Fibroblast of the conjunctiva (primary cell): ENCODE measurements at regions not wholly inside any gene's neighbourhood (a gene's known extent, or its start where the extent isn't known, plus 50 kb on each side); places are given as distances from the start of the nearest gene placed in this dataset.
"Not testable (repeated sequence)": the region's sequence is repeated elsewhere in the genome, so short reads cannot be mapped to it uniquely, and the experiment has no call there.

Experiments used
- DNase-seq: peaks from one replicate; pipeline ENCODE4 v3.0.0-alpha.2; 2010; ENCODE audit warnings: low read depth

DNA sequence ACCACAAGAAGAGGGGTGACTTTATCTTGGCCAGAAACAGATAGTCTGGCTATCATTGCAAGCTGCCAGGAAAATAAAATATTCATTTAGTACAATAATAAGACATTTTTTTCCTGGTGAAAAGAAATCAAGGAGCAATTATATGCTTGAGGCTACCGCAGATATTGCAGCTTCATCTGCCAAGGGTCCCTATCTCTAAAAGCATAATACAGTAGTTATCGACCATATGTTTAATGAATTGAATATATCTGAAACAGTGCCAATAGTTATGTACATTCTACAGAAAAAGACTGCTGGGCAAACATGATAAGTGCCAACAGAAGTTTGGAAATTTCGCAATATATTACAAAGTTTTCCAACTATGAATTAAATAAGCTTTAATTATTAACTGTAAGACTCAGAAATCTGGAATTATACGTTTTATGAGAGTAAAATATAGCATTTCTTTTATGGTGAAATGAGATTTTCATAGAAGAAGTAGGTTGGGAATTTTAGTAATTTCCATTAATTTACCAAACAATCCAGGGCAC lies 561.1 kb upstream of the ZP4 start:
- DNase-seq: no peak

DNA sequence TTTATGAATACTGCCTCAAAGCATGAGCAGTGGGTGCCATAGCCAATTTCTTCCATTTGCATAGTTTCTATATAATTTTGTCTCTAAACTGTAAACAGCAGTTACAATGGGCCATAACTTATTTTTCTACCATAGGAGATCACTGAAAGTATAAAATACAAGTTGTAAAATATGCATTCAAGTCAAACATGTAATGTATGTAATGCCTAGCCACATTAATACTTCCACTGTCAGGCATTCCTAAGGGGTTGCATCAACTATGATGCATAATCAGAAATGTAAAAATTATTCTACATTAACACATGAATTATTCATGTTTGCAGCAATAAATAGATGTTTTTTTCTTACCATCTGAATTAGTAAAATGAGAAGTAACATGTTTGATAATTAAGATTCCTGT lies 560.3 kb upstream of the ZP4 start:
- no peak for DNase-seq

DNA sequence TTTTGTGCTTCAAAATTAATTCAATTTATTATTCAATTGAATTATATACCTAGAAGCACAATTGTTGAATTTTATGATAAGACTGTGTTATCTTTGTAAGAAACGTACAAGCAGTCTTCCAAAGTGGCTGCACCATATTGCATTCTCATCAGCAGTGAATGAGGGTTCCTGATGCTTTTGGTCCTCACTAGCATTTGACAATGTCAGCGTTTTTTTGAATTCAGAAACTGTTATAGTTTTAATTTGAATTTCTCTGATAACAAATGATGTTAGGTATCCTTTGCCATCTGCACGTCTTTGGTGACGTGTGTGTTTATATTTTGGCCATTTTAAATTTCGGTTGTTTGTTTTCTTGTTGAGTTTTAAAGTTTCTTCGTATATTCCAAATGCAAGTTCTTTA lies 553.0 kb upstream of the ZP4 start:
- DNase-seq: no peak

DNA sequence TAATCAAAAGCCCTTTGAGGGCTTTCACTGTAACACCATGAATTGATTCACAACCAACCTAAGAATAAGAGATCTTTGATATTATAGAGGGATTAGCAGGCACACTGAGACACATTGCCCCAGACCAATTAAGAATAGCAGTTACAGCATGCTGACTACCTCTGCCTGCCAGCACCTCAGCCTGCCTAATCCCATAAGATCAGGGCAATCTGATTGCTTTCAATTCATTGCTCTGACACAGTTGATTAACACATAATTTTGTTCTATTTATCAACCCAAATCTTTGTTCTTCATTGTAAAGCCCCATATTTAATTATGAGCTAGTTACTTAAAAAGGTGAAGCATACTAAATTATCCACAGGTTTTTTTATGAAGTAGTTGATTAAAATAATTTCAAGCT lies 548.8 kb upstream of the ZP4 start:
- DNase-seq: no peak

DNA sequence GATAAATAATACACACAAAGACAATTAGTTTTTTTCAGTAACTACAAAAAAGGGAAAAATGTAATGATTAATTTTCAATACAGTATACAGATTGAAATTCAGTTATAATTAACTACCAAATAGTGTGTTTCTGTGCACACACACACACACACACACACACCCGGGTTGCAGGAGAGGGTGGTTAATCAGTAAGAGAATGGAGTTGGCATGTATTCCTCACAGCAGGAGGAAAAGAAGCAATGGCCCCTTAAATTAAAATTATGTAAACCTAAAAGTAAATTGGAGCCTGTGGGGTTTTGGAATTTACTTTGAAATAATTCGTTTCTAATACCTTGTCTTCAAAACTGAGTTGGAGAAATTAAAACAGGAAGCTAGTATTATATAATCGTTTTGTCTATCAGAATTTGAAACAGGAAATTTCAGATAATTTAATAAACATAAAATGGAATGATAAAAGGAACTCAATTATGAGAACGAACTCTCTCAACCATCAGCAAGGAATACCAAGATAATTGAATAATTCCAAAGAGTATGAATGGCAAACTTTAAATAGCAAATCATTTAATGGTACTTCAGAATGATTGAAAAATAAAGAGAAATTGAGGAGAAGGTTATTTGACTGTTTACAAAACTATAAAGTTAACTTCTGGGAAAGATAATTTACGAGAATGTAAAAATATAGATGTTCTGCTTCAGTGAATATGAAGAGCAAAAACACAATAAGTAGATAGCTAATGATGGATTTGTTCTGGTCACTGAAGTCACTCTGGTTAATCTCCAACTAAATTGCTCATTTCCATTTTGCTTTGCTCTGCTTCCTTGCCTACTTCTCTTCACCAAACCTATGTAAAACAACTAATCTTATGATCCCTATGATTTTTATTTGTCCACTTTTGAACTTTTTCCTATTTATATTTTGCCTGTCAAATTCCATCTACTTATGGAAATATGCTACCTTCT lies 547.9 kb upstream of the ZP4 start:
- no peak for DNase-seq

DNA sequence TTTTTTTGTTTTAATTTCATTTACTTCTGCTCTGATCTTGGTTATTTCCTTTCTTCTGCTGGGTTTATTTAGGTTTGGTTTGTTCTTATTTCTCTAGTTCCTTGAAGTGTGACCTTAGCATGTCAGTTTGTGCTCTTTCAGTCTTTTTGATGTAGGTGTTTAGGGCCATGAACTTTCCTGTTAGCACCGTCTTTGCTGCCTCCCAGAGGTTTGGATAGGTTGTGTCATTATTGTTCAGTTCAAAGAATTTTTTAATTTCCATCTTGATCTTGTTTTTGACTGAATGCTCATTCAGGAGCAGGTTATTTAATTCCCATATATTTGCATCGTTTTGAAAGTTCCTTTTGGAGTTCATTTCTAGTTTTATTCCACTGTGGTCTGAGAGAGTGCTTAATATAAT lies 539.0 kb upstream of the ZP4 start:
- not testable (repeated sequence) for DNase-seq

DNA sequence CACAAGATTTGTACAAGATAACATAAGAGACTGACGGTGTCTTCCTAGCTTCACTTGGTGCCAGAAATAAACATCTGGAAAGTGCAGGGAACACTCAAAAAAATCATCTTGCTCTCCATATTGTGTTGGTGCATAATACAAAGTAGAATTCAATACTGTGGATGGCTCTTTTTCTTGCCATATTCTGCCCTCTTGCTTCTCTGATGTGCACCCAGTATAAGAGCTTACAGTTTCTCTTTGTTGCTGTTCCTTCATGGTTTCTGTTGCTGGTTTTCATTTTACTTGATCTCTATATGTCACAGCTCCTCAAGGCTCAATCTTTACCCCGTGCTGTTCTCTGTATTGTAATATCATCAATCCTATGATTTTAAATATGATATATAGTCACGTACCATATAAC lies 528.5 kb upstream of the ZP4 start:
- DNase-seq: no peak

DNA sequence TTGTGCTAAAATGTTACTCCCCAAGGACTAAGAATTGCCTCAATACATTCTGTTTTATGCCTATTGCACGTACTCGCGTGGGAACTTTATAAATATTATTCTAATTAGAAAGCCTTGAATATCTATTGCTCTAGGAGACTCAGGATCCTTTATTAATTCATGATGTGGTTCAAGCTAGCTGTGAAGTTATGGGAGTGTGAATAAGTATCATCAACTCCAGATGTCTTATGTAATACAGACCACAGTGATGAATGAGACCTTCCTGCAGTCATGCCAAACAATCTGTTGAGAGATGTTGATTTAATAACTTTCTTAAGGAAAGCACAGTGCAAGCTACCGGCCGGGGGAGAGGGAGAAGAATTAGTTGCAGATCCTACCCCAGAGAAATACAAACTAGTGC lies 519.2 kb upstream of the ZP4 start:
- DNase-seq: peak; percentile 55

DNA sequence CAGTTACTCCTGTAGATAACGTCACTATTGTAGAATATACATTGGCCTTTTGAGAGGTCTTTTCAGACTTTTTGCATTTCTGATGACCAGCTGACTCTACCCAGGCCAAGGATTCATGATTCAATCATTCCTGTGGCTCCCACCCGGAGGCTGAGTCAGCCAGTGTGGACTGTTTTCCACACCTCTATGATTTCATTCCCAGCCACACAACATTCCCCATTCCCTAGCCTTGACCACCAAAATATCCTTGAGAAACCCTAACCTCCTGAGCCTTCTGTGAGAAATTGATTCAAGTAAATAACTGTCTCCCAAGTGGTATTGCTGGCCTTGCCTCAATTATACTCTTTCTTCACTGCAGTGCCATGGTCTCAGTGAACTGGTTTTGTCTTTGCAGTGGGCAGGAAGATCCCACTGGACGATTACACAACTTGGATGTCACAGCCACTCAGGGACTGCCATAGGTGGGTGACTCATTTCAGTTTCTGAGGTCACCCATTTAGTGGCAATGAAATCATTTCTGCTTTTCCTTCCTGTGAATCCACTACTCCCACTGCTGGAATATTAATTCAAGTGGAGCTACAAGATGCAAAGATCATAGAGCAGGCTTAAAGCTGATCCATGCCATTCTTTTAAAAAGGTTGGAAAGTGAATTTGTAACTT lies 518.6 kb upstream of the ZP4 start:
- DNase-seq: peak; percentile 24

DNA sequence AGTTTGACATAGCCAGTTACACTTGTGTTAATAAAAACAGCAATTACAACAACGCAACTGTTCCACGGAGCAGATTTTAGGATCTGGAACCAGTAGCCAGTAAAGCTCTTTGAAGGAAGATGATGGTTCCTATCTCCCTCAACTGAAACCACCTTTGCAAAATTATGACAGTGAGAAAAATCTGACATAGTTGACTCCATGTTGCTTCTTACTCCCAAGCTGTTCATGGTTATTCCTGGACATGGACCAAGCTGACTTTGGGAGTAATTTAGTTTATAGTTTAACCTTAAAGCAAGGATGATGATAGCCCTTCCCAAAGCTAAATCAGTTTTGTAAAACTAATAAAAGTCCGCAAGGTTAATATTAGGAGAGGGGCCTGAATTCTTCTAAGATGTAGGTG lies 518.0 kb upstream of the ZP4 start:
- DNase-seq: no peak

DNA sequence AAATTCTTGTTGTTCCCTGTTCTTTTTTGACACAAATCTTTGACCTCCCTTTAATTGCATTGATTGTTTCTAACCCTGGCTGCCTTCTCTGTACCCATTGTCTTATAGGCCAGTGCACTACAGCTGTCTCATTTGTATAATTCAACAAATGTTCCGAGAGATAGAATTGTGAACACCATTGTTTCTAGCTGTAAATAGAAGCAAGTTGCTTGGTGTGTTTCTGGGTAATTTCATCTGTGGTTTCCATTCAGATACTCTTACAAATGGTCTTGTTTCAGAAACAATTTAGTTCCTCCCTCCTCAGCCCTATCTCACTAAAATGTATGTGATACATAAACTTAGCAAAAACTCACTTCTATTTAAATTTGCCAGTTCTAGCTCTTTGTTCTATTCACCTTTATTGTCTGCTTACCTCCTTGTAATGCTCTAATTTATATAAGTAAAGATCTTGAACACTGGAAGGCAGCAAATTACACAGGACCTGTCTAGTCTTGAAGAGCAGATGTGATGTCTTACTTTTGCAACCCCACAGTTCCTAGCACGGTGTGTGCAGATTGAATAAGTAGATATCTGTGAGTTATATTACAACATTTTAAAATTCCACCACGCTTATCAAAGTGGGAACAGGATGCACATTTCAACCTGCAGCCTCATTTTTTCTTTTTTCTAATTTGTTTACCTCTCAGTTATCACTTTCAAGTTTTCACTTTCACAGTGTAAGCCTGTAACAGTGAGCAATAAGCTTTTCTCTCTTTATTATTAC lies 515.6 kb upstream of the ZP4 start:
- no peak for DNase-seq

DNA sequence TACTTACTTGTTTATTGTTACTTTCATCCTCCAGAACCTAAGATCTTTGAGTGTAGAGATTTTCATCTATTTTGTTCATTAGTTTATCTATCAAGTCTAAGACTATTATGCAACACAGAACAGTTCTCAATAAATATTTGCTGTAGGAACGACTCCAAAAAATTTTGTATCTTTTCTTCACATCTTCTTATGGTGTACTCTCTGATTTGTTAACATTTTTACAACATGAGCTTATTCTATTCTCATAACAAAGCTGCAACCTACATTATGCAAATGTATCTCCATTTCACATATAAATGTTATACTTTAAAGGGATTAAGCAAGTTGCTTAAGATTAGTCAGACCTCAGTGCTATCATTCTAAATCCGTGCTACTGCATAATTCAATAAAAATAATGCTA lies 514.2 kb upstream of the ZP4 start:
- no peak for DNase-seq

DNA sequence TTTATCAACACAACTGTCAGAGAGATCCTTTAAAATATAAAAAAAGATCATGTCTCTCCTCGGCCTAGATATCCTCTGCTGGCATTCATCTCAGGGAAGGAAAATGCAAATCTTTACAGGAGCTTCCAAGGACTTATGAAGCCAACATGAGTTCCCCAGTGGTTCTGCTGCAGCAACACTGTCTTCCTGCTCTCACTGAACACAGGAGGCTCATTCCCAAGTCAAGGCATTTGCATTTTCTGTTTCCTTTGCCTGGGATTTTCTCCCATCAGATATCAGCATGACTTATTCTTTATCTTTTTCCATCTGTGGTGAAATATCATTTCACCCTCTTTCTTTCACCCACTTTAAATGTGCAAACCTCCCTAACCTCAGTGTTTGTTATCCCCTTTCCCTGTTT lies 513.8 kb upstream of the ZP4 start:
- no peak for DNase-seq

DNA sequence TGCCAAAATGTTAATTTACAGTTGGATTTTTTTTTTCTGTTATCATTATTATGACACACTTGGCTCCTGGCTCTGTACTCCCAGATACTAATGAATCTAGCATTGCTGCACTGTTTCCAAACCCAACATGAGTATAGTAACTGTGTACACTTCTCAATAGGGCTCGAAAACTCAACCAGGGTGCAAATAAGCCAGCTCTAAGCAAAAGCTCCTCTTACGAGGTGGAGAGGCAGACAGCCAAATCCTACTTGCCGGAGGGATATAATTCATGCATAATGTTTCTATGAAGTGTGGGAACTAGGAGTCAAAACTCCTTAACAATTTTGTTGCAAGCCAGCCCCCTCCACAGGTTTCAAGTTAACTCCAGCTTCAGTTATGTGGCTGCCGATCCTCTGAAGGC lies 510.4 kb upstream of the ZP4 start:
- peak; percentile 1 for DNase-seq

DNA sequence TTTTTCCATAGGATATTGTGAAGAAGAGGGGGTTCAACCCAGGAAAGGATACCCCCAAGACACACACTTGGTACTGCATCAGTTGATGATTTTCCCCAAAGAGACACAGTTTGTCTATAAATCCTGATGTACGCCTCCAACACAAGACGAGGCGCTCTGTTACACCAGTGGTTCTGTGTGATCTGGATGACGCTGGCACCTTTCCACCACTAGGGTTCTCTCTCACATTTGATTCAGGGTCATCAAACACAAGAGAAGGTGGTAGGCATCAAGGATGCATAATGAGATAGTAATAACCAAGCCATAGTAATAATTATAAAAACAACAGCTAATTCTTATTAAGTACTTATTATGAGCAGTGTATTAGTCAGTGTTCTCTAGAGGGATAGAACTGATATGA lies 508.8 kb upstream of the ZP4 start:
- DNase-seq: no peak

DNA sequence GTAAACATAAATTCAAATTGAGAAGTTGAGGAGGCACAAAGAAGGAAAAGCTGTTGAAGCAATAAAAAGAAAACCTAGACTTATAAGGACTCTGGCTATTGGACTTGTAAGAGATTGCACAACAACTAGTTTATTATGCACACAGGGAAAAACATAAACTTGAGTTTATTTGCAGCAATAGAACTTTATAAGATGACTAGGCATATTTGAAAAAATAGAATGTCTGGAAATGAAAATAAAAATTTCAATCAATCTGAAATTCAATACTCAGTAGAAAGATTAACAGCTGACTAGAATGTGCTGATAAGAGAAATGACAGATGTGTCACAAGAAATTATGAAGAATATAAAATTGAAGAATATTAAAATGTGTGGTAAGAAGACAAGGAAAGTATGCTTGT lies 505.4 kb upstream of the ZP4 start:
- no peak for DNase-seq

DNA sequence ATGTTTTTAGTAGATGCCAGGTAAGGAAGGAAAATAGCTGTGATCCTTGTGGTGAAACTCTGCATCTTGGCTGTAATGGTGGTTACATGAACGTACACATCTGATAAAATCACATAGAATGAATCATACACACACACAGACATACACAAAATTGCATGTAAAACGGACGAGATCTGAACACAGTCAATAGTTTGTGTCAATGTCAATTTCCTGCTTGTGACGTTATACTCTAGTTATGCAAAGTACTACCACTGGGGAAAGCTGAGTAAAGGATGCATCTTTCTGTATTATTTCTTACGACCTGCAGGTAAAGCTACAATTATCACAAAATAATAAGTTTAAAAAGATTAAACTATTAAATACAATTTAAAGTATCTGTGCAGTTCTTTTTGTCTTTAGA lies 493.7 kb upstream of the ZP4 start:
- no peak for DNase-seq

DNA sequence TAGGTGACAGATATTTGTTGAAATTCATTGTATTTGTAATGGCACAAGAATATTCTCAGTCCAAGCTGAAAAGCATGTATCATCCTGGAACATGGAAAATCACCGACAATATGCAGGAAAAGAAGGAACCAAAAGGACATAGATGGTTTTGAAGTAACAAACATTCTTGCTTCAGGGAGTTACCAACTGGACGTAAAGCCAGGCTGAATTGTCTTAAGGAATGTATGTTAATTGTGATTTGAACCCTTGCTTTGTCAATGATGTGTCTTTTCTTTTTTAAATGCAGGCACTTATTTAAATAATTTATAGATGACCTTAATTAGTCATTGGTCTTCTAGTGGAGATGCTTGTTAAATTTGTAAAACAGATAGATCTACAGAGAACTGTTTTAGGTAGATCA lies 489.4 kb upstream of the ZP4 start:
- DNase-seq: no peak

DNA sequence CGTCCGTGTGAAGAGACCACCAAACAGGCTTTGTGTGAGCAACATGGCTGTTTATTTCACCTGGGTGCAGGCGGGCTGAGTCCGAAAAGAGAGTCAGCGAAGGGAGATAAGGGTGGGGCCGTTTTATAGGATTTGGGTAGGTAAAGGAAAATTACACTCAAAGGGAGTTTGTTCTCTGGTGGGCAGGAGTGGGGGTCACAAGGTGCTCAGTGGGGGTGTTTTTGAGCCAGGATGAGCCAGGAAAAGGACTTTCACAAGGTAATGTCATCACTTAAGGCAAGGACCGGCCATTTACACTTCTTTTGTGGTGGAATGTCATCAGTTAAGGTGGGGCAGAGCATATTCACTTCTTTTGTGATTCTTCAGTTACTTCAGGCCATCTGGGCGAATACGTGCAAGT lies 488.7 kb upstream of the ZP4 start:
- DNase-seq: not testable (repeated sequence)

DNA sequence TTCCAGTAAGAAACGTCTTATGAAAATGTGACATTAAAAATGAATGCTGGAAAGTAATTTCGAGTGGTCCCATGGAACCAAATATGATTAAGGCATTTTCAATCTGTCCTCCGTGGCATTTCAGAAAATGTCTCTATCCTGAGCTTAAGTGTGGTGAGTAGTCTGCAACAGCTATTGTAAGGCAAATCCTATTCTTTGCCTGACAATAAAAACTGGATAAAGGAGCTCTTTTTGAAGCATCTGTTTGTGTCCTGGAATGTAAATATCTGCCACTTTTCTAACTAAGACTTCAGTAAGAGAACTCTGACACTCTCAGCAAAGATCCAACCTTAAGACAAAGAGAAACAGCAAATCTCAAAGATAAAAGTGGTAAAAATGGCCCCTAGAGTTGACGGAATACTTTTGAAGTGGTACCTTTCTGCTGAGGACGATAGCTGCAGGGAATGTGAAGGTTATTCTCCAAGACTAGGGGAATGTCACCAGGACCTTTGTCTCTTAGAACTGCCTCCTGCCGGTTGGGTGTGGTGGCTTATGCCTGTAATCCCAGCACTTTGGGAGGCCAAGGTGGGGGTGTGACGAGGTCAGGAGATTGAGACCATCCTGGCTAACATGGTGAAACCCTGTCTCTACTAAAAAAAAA lies 486.7 kb upstream of the ZP4 start:
- no peak for DNase-seq

DNA sequence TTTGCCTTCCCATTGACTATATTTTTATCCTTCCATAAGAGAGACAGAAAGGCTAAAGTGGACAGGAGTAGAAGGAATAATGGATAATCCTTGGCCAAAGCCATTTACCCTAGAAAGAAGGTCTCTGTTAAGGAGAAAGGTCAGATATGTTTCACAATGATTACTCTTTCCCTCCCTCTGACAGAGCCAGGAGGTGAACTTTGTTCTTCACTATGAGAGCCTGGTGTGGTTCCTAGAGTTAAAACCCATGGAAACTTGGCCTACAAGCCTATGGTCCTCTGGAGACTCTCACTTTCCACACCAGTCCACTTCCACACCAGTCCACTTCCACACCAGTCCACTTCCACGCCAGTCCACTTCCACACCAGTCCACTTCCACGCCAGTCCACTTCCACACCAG lies 479.9 kb upstream of the ZP4 start:
- DNase-seq: no peak

DNA sequence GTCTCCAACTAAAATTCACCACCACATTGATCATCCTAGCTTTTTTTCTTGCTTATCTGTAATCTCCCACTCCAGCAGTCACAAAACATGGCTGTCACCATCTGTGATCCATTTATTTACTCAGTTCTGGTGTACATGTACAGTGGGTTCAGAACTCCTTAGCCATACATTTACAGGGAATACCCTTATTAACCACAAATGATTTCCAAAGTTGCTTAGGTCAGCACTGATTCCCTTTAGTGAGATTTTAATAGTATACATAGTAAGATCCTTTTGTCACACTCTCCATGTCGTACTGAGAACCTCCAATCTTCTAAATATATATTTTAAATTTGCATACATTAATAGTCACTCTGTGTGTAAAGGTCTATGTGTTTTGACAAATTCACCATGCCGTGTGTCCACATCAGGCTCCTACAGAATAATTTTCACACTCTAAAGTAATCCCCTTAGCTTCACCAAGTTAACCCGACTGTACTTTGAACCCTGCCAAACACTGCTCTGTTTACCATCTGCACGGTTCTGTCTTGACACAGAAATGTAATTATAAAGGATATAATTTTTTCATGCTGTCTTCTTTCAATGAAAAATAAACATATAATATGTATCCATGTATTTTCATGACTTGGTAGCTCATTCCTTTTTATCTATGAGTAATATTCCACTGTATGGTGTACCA lies 473.6 kb upstream of the ZP4 start:
- DNase-seq: no peak
